Lower leg skin (tissue), 3 donors: ENCODE measurements at regions not wholly inside any gene's neighbourhood (a gene's known extent, or its start where the extent isn't known, plus 50 kb on each side); places are given as distances from the start of the nearest gene placed in this dataset.

Source experiments
- CTCF ChIP-seq, 3 donors: fragments of 450-650 bp; IDR thresholded peaks; one replicate each; pipeline ENCODE4 v1.5.1; 2016; ENCODE audit warnings: antibody characterized with exemption in 3 of 3, mild to moderate bottlenecking in 3 of 3, moderate library complexity in 2 of 3
- POLR2A ChIP-seq, 2 donors: fragments of 450-650 bp; IDR thresholded peaks; one replicate each; pipeline ENCODE4 v1.6.1; 2016 to 2017; ENCODE audit warnings: antibody characterized with exemption in 2 of 2, mild to moderate bottlenecking in 1 of 2, moderate library complexity in 1 of 2

- no peak for TF ChIP-seq CTCF (IDR thresholded peaks at IDR 0.05)
- TF ChIP-seq POLR2A (IDR thresholded peaks at IDR 0.05): no peak
Measured at GRCh38 chr2:44109166-44109565, 59.5 kb upstream of the PPM1B start.
